HG02884 (cell line): ENCODE measurements at regions not wholly inside any gene's neighbourhood (a gene's known extent, or its start where the extent isn't known, plus 50 kb on each side); places are given as distances from the start of the nearest gene placed in this dataset.
"Not testable (repeated sequence)": the region's sequence is repeated elsewhere in the genome, so short reads cannot be mapped to it uniquely, and the experiment has no call there.

Experiments
- ATAC-seq: cut with Tn5 transposase; IDR thresholded peaks from one replicate; pipeline ENCODE4 v1.9.1; 2021; ENCODE audit warnings: mild to moderate bottlenecking, moderate library complexity; ENCODE audit not compliant: unreplicated experiment

DNA sequence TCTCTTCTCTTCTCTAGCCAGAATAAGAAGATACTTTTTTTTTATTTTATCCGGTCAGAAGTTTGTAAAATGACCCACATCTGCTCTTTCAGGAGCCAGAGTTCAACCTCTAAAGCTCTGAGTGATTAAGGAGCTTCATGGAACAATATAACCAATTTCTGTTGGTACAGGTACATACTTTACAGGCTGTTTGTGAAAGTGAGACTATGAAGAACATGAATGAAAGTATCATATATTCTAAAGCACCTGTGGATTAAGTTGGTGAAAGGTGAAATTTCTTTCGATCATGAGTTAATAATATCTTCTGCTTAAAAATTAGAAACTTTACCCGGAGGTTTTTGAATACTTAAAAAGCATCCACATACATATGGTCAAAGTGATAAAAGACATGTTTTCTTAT, 65.2 kb downstream of the DMRT2 start:
- no peak for ATAC-seq

DNA sequence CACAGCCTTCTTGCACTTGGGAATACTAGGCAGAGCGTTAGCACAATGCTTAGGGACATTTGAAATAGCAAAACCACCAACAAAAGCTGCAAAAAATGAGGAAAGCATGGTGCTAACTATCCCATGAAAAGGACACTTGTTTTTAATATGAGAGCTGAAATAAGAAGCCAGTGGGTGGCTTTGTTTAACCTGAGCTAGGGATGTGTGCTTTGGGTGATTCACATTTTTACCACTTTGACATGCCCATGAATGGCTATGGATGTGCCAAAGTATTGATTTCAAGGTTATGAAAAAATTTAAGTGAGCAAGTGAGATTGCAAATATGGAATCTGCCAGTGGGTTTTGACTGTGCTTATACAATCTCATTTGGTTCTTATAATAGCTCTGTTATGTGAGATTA, 67.3 kb downstream of the DMRT2 start:
- no peak for ATAC-seq

DNA sequence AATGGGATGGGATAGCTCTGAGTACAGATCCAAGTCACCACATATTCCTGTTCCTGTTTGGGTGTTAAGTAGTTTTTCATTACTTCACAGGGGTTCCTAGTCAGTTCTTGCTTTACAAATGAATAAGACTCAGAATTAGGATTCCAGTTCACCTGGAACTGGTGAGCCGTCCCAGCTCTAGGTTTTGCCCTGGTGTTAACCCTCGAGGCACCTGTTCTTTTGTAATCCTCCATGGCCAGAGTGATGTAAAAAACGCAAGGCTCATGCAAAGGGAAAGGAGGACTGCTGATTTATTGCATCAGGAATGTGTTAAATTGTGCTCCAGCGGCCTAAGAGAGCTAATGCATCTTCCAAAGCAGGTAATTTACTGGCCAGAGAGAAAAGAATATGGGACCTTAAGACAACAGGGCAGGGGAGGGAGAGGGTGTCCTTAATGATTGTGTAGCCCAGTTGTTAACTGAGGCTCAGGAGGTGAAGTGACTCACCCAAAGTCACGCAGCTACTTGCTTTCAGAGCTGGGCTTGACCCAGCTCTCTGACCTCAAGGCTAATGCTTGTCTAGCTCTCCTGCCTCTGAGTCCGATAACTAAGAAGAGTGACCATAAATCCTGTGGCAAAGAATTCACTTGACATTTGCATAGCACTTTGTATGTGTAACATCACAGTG, 70.5 kb downstream of the DMRT2 start:
- ATAC-seq = no peak

DNA sequence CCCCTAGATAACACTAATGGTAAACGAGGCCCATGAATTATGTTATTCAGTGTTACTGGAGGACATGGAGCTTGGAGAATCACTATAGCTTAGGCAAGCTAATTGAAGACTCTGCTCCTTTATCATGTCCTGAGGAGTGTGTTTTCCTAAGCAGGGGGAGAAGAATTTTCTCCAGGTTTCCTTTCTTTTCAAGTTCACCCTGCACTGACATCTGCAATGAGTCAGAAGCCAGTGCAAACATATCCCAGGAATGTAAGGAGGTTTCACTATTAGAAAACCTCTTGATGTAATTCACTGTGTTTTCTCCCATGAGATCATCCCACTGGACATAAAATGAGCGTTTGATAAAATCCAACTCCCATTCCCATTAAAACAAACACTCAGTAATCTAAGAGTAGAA, 75.6 kb downstream of the DMRT2 start:
- ATAC-seq = no peak

DNA sequence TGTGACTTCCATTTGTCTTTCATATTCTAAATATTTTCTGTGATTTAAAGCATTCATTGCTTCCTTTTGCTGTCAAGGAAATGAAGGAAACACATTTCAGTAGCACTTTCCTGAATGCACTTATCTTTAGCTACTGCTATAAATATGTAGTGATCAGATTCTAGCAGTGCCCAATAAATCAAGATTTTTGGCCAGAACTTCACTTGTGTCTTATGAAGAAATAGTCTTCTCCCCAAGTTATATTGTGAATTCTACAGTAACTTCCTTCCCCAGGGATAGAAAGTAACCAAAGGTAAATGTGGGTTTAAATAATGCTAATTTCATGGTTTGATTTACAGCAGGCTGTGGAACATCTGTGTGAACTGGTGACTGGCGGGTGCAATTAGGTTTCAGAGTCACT, 77.9 kb downstream of the DMRT2 start:
- ATAC-seq = no peak

DNA sequence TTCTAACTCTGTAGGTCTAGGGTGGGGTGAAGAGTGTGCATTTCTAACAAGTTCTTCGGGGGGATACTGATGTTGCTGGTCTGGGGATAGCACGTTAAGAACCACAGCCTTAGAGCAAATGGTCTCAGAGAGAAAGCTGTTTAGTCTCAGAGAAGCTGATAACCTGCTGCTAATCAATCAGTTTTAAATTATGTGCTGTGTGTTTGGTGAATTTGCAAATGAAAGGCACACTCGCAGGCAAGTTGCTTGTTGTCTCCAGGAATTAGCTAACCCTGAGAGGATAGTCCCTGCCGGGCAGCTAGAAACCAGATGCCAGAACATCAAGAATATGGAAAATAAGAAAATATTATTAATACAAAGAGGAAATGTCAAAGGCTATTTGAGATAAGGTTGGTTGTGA, 79.2 kb downstream of the DMRT2 start:
- ATAC-seq = no peak

DNA sequence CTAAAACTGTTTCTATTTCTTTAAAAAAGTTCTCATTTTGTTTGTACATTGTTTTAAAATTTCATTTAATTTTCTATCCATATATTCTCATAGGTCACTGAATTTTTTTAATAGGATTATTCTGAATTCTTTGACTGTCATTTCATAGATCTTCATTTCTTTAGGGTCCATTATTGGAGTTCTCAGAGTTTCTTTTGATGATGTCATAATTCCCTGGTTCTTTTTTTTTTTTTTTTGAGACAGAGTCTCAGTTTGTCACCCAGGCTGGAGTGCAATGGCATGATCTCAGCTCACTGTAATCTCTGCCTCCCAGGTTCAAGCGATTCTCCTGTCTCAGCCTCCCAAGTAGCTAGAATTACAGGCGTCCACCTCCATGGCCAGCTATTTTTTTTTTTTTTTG, 89.9 kb downstream of the DMRT2 start:
- no peak for ATAC-seq

DNA sequence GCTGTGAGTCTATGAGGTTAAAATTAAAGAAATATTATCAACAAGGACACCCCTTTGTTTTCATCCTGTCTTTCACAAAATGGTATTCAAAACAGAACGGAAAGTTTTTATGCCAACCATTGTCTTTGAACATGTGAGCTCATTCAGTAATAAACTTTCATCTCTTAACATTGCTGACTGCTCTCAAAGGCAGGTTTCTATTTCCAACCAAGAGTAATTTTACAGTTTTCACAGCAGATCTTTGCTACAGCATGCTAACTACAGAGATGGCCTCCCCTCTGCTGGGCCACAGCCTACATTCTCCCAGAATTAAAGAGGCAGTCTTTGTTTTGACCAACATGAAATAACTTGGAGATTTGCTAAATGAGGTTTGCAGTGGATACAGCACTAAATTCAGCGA, 101.5 kb downstream of the DMRT2 start:
- ATAC-seq = no peak

DNA sequence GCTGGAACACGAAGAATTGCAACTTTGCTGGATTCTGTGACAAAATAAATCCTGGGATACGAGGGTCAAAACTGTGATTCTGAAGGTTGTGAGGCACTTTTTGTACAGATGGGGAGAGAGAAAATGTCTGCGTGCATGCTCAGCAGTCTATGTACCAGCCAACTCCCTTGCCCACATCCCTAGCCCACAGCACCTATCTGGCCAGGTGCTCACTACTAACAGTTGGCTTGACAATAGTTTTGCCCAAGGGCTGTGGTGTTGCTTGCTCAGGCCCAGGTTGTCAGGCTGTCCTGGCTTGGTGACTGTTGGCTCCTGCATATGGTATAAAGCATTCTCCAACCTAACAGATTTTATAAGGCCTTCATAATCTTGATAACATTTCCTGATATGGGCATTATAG, 102.0 kb downstream of the DMRT2 start:
- no peak for ATAC-seq

DNA sequence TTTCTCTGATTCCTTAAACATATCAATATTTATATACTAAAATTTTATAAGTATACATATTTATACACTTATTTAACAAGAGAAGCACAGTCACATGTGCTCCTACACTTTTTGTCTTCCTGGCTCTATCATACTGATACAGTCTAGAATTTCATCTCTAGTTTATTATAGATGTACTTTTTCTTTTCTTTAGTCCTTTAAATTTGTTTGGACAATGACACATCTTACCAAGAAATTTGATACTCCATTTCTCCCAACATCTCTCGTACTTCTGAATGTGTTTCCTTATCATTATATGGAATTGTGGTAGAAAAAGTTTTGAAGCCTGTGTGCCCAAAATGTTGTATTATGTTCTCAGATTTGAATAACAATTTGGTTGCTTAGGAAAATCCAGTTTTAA, 104.6 kb downstream of the DMRT2 start:
- ATAC-seq = no peak

DNA sequence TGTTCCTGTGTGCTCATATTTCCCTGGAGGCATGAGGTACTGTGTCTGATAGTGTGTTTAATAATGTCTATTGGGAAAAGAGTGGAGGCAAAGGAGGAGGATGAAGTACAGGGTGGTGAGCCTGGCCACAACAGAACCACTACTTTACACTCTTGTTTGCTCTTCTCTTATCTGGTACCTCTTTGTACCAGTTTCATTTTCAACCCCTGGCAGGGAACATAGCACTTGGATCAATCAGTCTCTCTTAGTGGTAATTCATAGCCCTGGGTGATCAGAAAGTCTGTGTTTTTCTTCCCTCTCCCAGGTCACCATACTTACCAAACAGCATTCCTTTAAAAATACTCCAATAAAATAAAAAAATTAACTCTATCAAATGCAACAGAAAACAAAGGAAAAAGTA, 105.4 kb downstream of the DMRT2 start:
- ATAC-seq = no peak

DNA sequence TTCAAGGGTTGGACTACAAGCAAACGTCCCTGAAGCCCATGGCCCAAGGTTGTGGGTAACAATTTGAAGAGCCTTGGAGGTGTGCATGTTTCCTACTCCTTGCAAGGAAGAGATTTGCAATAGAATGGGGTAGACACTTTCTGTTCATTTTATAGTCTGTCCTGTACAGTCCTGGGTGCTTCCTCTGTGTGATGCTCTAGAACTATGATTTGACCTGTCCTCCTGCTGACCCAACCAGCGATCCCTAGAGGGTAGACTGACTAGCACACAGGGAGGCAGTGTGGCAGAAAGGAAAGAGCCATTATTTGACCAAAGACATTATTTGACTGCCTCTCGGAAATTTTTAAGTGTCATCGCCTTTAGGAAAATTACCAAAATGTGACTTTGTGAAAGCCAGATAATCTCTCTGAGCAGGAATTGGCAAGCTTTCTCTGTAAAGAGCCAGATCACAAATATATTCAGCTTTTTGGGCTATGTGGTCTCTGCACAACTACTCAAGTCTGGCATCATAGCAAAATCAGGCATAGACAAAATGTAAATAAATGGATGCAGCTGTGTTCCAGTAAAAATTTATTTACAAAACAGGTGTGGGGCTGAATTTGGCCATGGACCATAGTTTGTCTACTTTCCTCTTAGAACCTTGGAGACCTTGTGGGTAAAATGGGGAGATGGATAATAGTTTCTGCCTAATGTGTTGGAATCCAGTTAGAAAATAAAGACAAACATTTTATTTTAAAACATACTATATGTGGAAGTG, 106.8 kb downstream of the DMRT2 start:
- ATAC-seq = no peak

DNA sequence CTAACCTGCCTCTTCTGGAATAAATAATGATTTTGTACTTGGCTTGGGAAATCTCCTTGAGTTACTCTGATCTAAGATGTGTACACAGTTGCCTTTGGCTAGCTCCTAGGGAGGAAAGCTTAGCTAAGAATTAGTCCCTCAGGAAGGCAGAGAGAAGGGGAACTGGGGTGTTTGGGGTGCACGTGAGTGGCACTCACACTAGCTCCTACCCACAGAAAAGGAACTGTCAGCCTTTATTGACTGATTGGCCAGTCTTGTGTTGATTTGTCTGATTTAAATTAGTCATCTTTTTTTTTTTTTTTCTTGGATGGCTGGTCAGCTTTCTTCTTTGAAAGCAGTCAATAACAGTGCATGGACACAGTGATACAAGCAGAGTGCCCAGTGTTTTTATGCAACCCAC, 107.7 kb downstream of the DMRT2 start:
- ATAC-seq = no peak

DNA sequence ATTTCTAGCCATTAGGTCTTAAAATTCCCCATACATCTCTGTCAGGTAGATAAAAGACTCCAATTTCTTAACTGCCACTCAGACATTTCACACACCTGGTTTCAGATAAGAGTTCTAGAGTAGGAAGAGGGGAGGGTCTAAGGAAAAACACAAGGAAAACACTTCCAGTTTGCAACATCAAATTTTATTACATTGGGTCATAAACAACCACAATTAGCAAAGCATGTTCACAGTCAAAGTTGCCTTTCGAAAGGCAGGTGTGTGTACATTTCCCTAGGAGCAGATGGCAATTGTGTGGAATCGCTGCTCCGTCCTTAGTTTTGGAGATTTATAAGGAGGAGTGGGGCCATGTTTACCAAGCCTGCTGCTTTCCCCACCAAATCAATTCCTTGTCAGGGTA, 120.8 kb downstream of the DMRT2 start:
- no peak for ATAC-seq

DNA sequence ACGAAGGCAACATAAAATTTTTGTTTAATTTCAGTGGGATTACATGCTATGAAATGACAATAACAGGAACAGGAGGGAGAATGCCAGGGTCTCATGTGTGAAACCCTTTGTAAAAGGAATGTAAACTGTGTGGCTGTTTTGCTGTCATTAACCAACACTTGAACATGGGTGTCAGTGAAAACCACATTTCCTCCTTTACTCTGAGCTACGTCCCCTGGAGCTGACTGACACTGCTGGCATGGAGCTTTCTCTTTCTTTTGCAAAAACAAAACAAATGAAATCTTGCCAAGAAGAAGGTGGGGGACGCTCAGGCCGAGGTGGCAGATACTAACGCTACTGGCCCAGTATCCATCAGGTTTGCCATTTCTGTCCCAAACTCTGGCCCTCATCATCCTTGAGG, 121.4 kb downstream of the DMRT2 start:
- no peak for ATAC-seq

DNA sequence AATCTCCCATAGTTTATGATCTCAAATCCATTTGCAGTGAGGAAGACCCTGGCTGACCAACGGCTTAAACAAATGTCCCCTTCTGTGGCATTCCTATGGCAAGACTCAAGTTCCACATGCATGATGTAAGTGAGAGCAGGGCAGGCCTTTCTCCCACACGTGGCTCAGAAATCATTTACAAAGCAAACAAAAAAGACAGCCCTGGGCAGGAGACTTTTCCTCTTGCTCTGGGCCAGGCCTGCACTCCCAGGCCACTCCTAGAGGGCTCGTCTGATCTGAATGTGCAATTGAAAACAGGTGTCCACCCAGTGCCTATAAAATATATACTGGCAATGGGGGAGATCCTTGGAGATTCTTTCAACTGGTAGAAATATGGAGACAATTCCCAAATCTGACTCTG, 123.1 kb downstream of the DMRT2 start:
- no peak for ATAC-seq

DNA sequence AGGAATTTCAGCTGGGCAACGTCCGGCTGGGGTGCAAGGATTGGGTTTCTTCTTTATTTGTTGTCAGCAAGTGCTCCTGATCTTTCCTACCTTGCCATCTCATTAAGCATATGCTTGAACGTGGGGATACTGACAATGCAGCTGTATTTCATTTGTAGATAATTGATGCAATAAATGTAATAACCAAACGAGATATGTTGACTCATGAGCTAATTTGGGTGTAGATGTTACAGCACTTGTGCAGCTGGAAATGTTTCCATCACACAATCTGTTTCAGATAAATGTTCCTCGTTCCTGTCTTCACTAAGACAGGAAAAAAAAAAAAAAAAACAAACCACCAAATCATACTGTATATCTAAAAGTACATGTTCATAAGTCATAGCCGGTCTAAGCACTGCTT, 123.8 kb downstream of the DMRT2 start:
- no peak for ATAC-seq

DNA sequence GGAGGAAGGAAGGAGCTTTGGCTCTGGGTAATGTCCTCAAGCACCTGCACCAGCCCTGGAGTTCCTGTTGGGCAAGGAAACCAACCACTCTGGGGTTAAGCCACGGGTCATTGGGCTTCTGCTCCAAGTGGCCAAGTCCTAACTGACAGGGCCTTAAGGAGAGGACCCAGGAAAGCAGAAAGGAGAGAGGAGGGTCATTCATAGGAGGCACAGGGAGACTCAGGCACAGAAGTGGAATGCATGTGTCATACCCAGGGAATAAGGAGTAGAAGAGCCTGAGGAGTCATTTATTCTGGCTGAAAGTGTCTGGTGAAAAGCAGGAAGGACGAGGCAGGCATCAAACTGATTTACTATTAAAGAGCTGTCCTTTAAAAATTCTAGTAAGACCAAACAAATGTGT, 129.2 kb downstream of the DMRT2 start:
- ATAC-seq = no peak

DNA sequence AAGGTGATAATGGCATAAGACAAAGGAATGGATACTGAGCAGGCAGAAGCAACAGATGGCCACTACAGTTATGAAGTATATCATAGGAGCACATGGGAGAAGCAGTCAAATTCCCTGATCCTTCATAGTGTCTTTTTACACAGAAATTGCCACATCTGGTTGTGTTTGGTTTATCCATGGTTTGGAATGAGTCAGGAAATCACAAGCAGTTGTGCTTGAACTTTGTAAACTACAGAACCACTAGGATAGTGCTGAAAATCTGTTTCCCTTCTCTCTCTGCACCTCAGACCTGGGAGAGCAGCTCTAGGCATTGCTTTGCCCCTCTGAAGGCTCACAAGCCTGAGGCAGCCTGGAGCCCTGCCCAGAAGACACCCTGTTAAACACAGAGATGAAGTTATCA, 134.0 kb downstream of the DMRT2 start:
- no peak for ATAC-seq

DNA sequence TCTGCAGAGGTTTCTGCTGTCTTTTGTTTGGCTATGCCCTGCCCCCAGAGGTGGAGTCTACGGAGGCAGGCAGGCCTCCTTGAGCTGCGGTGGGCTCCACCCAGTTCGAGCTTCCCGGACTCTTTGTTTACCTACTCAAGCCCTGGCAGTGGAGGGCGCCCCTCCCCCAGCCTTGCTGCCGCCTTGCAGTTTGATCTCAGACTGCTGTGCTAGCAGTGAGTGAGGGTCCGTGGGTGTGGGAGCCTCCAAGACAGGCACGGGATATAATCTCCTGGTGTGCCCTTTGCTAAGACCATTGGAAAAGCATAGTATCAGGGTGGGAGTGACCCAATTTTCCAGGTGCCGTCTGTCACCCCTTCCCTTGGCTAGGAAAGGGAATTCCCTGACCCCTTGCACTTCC, 137.0 kb downstream of the DMRT2 start:
- not testable (repeated sequence) for ATAC-seq

DNA sequence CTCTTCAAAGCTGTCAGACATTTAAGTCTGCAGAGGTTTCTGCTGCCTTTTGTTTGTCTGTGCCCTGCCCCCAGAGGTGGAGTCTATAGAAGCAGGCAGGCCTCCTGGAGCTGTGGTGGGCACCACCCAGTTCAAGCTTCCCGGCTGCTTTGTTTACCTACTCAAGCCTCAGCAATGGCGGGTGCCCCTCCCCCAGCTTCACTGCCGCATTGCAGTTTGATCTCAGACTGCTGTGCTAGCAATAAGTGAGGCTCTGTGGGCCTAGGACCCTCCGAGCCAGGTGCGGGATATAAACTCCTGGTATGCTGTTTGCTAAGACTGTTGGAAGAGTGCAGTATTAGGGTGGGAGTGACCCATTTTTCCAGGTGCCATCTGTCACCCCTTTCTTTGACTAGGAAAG, 145.5 kb downstream of the DMRT2 start:
- not testable (repeated sequence) for ATAC-seq

DNA sequence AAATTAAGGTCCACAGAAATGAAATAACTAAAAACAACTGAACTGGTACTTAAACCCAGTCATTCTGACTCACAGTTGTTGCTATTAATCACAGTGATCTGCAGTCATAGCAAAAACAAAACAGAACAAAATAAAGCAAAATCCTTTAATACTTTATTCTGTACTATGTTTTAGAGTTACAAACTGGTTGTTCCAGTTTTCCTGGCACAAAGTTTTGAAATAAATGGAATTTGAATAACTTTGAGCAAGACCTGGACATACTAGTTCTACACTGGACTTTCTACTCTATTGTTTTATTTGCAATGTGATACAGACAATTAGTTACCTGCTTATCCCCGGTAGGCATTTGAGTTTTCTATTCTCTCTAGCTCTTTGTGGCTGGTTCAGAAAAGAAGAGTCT, 147.9 kb downstream of the DMRT2 start:
- no peak for ATAC-seq

DNA sequence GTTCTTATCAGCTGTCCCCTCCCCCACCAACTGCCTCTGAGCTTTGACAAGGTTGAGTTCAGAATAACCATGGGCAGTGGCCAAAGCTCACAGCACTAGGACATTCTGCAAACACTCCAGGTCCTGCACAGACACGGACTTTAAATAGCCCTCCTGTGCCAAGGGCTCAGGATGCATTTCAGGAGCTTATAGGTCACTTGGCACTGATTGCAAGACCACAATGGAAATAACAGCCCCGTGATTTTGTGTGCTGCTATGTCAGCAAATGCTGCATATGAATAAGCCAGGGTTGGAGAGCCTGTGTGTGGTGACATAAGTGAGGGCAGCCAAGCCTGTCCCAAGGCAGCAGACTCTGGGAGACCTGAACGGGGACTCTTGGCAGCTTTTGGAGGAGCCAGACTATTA, 150.7 kb downstream of the DMRT2 start:
- no peak for ATAC-seq
